Spleen (tissue), 11 donors: ENCODE measurements at regions not wholly inside any gene's neighbourhood (a gene's known extent, or its start where the extent isn't known, plus 50 kb on each side); places are given as distances from the start of the nearest gene placed in this dataset.
"Not testable (repeated sequence)": the region's sequence is repeated elsewhere in the genome, so short reads cannot be mapped to it uniquely, and the experiment has no call there.

Source experiments
- DNase-seq: peaks from one replicate; pipeline ENCODE4 v3.0.0-alpha.2; 2020
- H3K27ac ChIP-seq, 8 donors: fragments of 200-600 bp; sonication (generic) in 7 of 8; 1 replicate in 4 of 8; 2 replicates in 4 of 8; pipeline versions ENCODE4 v1.5.0 to v1.8.0; 2016 to 2021; ENCODE audit warnings: inconsistent platforms in 4 of 8, mild to moderate bottlenecking in 4 of 8, moderate library complexity in 1 of 8
- H3K27me3 ChIP-seq, 7 donors: fragments of 200-600 bp; sonication (generic) in 6 of 7; replicated peaks in 1 of 7; 1 replicate in 4 of 7; 2 replicates in 3 of 7; pipeline versions ENCODE4 v1.5.0 to v1.8.0; 2016 to 2021; ENCODE audit warnings: inconsistent platforms in 3 of 7, mild to moderate bottlenecking in 1 of 7
- H3K36me3 ChIP-seq, 6 donors: fragments of 200-600 bp; sonication (generic) in 5 of 6; 1 replicate in 4 of 6; 2 replicates in 2 of 6; pipeline versions ENCODE4 v1.5.0 to v1.8.0; 2016 to 2021; ENCODE audit warnings: inconsistent platforms in 2 of 6
- H3K4me1 ChIP-seq, 6 donors: fragments of 200-600 bp; sonication (generic) in 5 of 6; 1 replicate in 3 of 6; 2 replicates in 3 of 6; pipeline versions ENCODE4 v1.5.0 to v1.8.0; 2016 to 2021; ENCODE audit warnings: inconsistent platforms in 3 of 6
- H3K4me3 ChIP-seq, 8 donors: fragments of 200-600 bp; sonication (generic) in 7 of 8; 1 replicate in 4 of 8; 2 replicates in 4 of 8; pipeline versions ENCODE4 v1.5.0 to v1.8.0; 2016 to 2021; ENCODE audit warnings: inconsistent platforms in 4 of 8, mild to moderate bottlenecking in 4 of 8, moderate library complexity in 2 of 8
- H3K9me3 ChIP-seq, 8 donors: fragments of 200-600 bp; sonication (generic) in 7 of 8; 1 replicate in 4 of 8; 2 replicates in 4 of 8; pipeline versions ENCODE4 v1.5.0 to v1.8.0; 2016 to 2021; ENCODE audit warnings: inconsistent platforms in 4 of 8
- POLR2AphosphoS5 ChIP-seq, 3 donors: sonication (generic); formaldehyde crosslinking; IDR thresholded peaks; one replicate each; pipeline ENCODE4 v1.5.1; 2017; ENCODE audit warnings: antibody characterized with exemption in 3 of 3
- WGBS, 5 donors: extraction: QIAGEN DNeasy Blood & Tissue Kit in 3 of 5; methylation state at CpG; one replicate each; pipeline versions ENCODE4 v1.1.5 to v1.1.7; 2013 to 2018; 5-methylcytosine and 5-hydroxymethylcytosine counted together
- intact Hi-C: fragments of 100-400 bp; cut with DNase I; formaldehyde crosslinking; loops from one replicate; pipeline ENCODE4 v1.15.0; 2023; ENCODE audit warnings: low total_unique reads
- donor health status: healthy with polysubstance abuse.
- donor health status: DM: no; HTN: no; CAD: no; lungs with moderate emphysema.
- donor health status: DM: no; HTN: no; CAD: no.
- donor health status: Bipolar disorder and iron deficiency.
- donor health status: healthy.
- donor health status: DM: no; HTN: no; CAD: no.
- donor health status: DM: yes; HTN: yes; CAD: no.

- H3K27ac ChIP-seq, H3K36me3 ChIP-seq, DNase-seq, H3K4me3 ChIP-seq, H3K4me1 ChIP-seq, intact Hi-C loops: not testable (repeated sequence)
- peaks cover 0 to 11% (median 0%) of the 10 kb centered on the region in 7 donors for H3K27me3 ChIP-seq
- H3K9me3 ChIP-seq: peaks cover 0 to 13% (median 1%) of the 10 kb centered on the region in 8 donors
These were observed 54.0 kb upstream of the GPR89A start for GRCh38 chr1:145553795-145554194.

- Histone ChIP-seq H3K27ac (no peak overlapping the region), H3K27me3 (peaks cover 0 to 21% (median 0%) of the 10 kb centered on the region in 7 donors), H3K36me3 (no peaks in the 10 kb centered on the region), H3K4me3 (no peak overlapping the region), H3K9me3 (no peaks in the 10 kb centered on the region), H3K4me1 (no peaks in the 10 kb centered on the region)
- DNase-seq: no peak
- TF ChIP-seq POLR2AphosphoS5 (IDR thresholded peaks at IDR 0.05): no peak
- intact Hi-C loops: no loop called here
- 79 to 91% (median 85%) methylated on average over 2 of the region's 2 CpGs for WGBS, 5 donors
These were observed 62.7 kb upstream of the GPR89A start for GRCh38 chr1:145545055-145545454.

DNA sequence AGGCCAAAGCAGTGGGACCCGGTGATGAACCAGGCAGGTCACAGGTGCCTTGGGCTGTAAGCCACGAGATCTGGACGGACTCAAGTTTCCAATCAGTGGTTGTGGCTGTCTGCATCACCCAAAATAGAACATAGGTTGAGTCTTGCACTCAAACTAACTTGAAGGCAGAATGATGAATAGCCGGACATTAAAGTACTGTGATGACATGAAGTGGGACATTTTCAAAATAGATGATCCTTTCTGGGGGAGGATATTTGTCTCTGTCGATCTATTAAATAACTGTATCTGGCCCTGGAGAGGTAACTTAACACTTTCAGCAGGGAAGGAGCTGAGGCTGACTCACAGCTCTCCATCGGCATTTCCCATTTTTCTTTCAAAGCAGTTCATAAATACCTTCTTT lies 66.1 kb upstream of the GPR89A start:
- H3K27ac ChIP-seq, H3K36me3 ChIP-seq, H3K4me1 ChIP-seq, DNase-seq, H3K4me3 ChIP-seq, H3K9me3 ChIP-seq, intact Hi-C loops: not testable (repeated sequence)
- peaks cover 0 to 21% (median 0%) of the 10 kb centered on the region in 7 donors for H3K27me3 ChIP-seq
- WGBS, 5 donors: 59 to 77% (median 70%) methylated on average over 3 to 4 of the region's 6 CpGs

DNA sequence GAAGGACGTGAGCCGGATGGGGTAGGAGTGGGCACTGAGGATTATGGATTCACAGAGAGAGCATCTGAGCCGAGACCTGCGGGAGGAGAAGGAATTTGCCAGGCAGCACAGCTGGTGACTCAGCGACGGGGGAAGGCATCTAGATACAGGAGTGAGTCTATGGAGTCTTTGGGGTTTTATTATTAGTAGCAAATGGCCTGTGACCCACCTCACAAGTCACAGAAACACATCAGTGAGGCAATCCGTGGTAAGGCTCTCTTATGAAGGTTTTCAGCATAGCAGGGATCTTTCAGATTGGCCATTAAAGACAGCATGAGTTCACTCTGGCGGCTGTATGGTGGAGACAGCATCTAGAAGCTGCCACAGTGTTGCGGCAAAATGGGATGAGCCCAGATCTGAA lies 66.5 kb upstream of the GPR89A start:
- H3K9me3 ChIP-seq, H3K4me3 ChIP-seq, H3K36me3 ChIP-seq, intact Hi-C loops, DNase-seq, H3K4me1 ChIP-seq, H3K27ac ChIP-seq: not testable (repeated sequence)
- H3K27me3 ChIP-seq: peaks cover 0 to 21% (median 0%) of the 10 kb centered on the region in 7 donors
- WGBS, 5 donors: 54 to 62% (median 57%) methylated on average over 9 of the region's 9 CpGs

GRCh38 chr1:145538118-145538882 lies 69.5 kb upstream of the GPR89A start:
- WGBS, 5 donors: 61 to 78% (median 73%) methylated on average over 3 of the region's 3 CpGs
- H3K4me3 ChIP-seq, H3K4me1 ChIP-seq, intact Hi-C loops, H3K27ac ChIP-seq, DNase-seq, H3K36me3 ChIP-seq, H3K9me3 ChIP-seq: not testable (repeated sequence)
- peaks cover 0 to 22% (median 0%) of the 10 kb centered on the region in 7 donors for H3K27me3 ChIP-seq

GRCh38 chr1:145537003-145537402 lies 70.8 kb upstream of the GPR89A start:
- DNase-seq, intact Hi-C loops, H3K27ac ChIP-seq, H3K4me3 ChIP-seq, H3K36me3 ChIP-seq, H3K4me1 ChIP-seq, H3K9me3 ChIP-seq: not testable (repeated sequence)
- H3K27me3 ChIP-seq: peaks cover 0 to 12% (median 0%) of the 10 kb centered on the region in 7 donors
- WGBS, 5 donors: 83 to 96% (median 92%) methylated on average over 2 of the region's 2 CpGs

- H3K4me1 ChIP-seq, DNase-seq, H3K27ac ChIP-seq, H3K9me3 ChIP-seq, H3K4me3 ChIP-seq, H3K36me3 ChIP-seq, intact Hi-C loops, H3K27me3 ChIP-seq: not testable (repeated sequence)
- WGBS, 5 donors: 5 to 14% (median 12%) methylated on average over 2 of the region's 2 CpGs
These were observed 72.3 kb upstream of the GPR89A start for GRCh38 chr1:145535461-145535860.

DNA sequence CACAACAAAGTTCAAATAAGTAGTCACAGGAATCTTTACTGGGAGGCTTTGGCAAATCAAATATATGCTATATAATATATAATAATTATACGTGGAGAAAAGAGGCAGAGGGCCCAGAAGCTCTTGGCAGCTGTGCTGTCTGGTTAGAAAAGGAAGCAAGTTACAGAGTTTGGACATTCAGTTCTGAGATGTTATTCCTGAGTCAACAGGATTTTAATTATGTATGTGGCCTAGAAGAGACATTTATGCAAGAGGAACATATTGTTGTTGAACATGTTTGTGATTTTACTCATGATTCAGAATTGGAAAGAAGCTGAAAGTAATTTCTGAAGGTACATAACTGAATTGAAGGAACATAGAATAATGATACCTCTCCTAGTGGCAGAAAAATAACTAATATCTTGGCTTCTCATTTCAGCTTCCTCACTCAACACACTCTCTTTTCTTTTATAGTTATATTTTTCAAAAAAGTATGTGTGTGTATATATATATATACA lies 79.7 kb upstream of the GPR89A start:
- DNase-seq, H3K4me3 ChIP-seq, H3K9me3 ChIP-seq, H3K4me1 ChIP-seq, H3K27ac ChIP-seq, intact Hi-C loops, H3K27me3 ChIP-seq, H3K36me3 ChIP-seq: not testable (repeated sequence)
- WGBS, 5 donors: 55 to 78% (median 65%) methylated on average over 1 of the region's 1 CpG

- H3K36me3 ChIP-seq, intact Hi-C loops, DNase-seq, H3K4me3 ChIP-seq, H3K9me3 ChIP-seq, H3K27ac ChIP-seq, H3K4me1 ChIP-seq, H3K27me3 ChIP-seq: not testable (repeated sequence)
- WGBS, 5 donors: 70 to 88% (median 78%) methylated on average over 3 of the region's 3 CpGs
These were observed 87.6 kb upstream of the GPR89A start for GRCh38 chr1:145520159-145520558.

- H3K4me1 ChIP-seq, H3K27me3 ChIP-seq, H3K36me3 ChIP-seq, H3K27ac ChIP-seq, H3K9me3 ChIP-seq, DNase-seq, H3K4me3 ChIP-seq, intact Hi-C loops: not testable (repeated sequence)
- WGBS, 5 donors: 81 to 86% (median 83%) methylated on average over 3 of the region's 3 CpGs
These were observed 88.5 kb upstream of the GPR89A start for GRCh38 chr1:145519302-145519701.

- H3K4me1 ChIP-seq, H3K27me3 ChIP-seq, H3K4me3 ChIP-seq, H3K36me3 ChIP-seq, H3K27ac ChIP-seq, H3K9me3 ChIP-seq, intact Hi-C loops, DNase-seq: not testable (repeated sequence)
- WGBS, 5 donors: 0 to 8% (median 5%) methylated on average over 1 of the region's 2 CpGs; no CpG with 5 or more reads in 2 of the 5 donors
These were observed 87.6 kb upstream of the NBPF20 start for GRCh38 chr1:145513017-145513416.
